ENCODE measurements at regions not wholly inside any gene's neighbourhood (a gene's known extent, or its start where the extent isn't known, plus 50 kb on each side); places are given as distances from the start of the nearest gene placed in this dataset.
A peak's percentile ranks its signal among the peaks of the same experiment; 100 is the strongest.

DNA sequence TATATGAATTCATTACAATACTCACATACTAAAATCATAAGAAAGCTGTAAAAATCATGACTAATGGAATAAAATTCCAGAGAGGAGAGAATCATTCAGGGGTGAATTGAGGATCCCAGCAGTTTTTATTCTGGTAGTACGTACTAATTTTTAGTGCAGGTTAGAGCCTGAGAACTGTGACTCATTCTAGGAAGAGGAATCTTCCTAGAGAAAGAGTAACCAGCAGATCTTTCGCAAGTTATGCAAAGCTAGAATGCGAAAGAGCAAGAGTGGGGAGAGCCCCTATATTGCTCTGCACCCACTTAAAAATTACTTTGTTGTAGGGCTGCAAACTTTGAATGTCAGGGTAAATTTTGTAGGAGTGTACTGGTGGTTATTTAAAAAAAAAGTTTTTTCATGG is 303.6 kb upstream of the ARPP21 start:
- DNase-seq (ENCODE audit: low read depth in 4 of 6, low spot score in 6 of 6): no peak
- no peak overlapping the region for H3K27ac ChIP-seq (ENCODE audit: low read depth, low read length)
- H3K27me3 ChIP-seq (ENCODE audit: control insufficient read depth, insufficient read depth, low read length): no peaks in the 10 kb centered on the region
- 100% methylated on average over 1 of the region's 3 CpGs for WGBS (ENCODE audit: insufficient coverage)
- no peak overlapping the region for H3K4me3 ChIP-seq (ENCODE audit: low read depth, low read length)
- H3K36me3 ChIP-seq (ENCODE audit: control insufficient read depth, insufficient read depth, low read length): no peaks in the 10 kb centered on the region
- H3K4me1 ChIP-seq (ENCODE audit: control insufficient read depth, insufficient read depth, low read length): no peaks in the 10 kb centered on the region
- no peaks in the 10 kb centered on the region for H3K9me3 ChIP-seq (ENCODE audit: control insufficient read depth, insufficient read depth, low read length)

- Histone ChIP-seq H3K9me3 (ENCODE audit: control insufficient read depth, insufficient read depth, low read length) (no peaks in the 10 kb centered on the region), H3K27me3 (ENCODE audit: control insufficient read depth, insufficient read depth, low read length) (no peaks in the 10 kb centered on the region), H3K4me1 (ENCODE audit: control insufficient read depth, insufficient read depth, low read length) (no peaks in the 10 kb centered on the region), H3K27ac (ENCODE audit: low read depth, low read length) (no peak overlapping the region), H3K4me3 (ENCODE audit: low read depth, low read length) (no peak overlapping the region), H3K36me3 (ENCODE audit: control insufficient read depth, insufficient read depth, low read length) (no peaks in the 10 kb centered on the region)
- peak in 1 of 6 donors; percentile 47 for DNase-seq (ENCODE audit: low read depth in 4 of 6, low spot score in 6 of 6)
Observed at GRCh38 chr3:35336601-35337000, 302.7 kb upstream of the ARPP21 start.

DNA sequence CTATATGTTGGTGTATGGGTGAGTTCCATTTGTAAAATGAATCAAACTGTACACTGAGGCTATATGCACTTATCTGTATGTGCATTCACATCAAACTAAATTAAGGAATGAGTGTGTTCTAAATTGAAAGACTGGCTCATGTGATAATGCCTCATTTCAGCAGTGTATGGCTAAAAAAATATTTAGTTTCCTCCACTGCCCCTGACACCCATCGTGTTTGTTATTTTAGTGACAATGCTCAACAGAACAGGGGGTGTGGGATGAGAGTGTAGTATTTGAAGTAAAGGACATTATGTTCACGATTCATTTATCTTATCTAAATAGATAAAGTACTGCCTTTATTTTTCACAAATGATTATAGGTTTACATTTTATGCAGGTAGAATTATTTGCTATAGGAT is 301.1 kb upstream of the ARPP21 start:
- H3K4me1 ChIP-seq (ENCODE audit: control insufficient read depth, insufficient read depth, low read length): no peaks in the 10 kb centered on the region

DNA sequence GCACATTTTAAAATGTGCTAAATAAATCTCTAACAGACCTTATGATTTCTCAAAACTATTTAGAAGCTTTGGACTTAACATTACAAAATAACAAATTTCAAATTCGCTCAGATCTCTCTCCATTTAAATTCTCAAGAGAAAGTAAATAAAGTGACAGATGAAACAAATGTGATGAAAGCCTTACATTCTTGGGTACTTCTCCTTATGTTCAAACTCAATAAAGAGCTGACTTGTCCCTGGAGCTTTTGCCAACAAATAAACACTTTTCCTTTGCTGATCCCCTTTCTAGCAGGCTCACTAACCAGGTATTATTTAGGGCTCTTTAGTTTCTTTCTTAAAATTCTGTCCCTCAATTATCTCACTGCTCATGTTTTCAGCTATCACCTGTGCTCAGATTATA is 259.1 kb upstream of the ARPP21 start:
- no peaks in the 10 kb centered on the region for H3K4me1 ChIP-seq (ENCODE audit: control insufficient read depth, insufficient read depth, low read length)
- no peaks in the 10 kb centered on the region for H3K9me3 ChIP-seq (ENCODE audit: control insufficient read depth, insufficient read depth, low read length)
- no peak overlapping the region for H3K4me3 ChIP-seq (ENCODE audit: low read depth, low read length)
- H3K27ac ChIP-seq (ENCODE audit: low read depth, low read length): no peak overlapping the region
- WGBS (ENCODE audit: insufficient coverage): no CpG with 5 or more reads among the region's 1 CpG
- DNase-seq (ENCODE audit: low read depth in 4 of 6, low spot score in 6 of 6): peak in 1 of 6 donors; percentile 64
- H3K27me3 ChIP-seq (ENCODE audit: control insufficient read depth, insufficient read depth, low read length): no peaks in the 10 kb centered on the region
- no peaks in the 10 kb centered on the region for H3K36me3 ChIP-seq (ENCODE audit: control insufficient read depth, insufficient read depth, low read length)

More for the DNA sequence above, 301.1 kb upstream of the ARPP21 start:
- Histone ChIP-seq H3K9me3 (ENCODE audit: control insufficient read depth, insufficient read depth, low read length) (no peaks in the 10 kb centered on the region), H3K27me3 (ENCODE audit: control insufficient read depth, insufficient read depth, low read length) (no peaks in the 10 kb centered on the region), H3K27ac (ENCODE audit: low read depth, low read length) (no peak overlapping the region), H3K4me3 (ENCODE audit: low read depth, low read length) (no peak overlapping the region), H3K36me3 (ENCODE audit: control insufficient read depth, insufficient read depth, low read length) (no peaks in the 10 kb centered on the region)
- no peak for DNase-seq (ENCODE audit: low read depth in 4 of 6, low spot score in 6 of 6)
- no CpG with 5 or more reads among the region's 2 CpGs for WGBS (ENCODE audit: insufficient coverage)

DNA sequence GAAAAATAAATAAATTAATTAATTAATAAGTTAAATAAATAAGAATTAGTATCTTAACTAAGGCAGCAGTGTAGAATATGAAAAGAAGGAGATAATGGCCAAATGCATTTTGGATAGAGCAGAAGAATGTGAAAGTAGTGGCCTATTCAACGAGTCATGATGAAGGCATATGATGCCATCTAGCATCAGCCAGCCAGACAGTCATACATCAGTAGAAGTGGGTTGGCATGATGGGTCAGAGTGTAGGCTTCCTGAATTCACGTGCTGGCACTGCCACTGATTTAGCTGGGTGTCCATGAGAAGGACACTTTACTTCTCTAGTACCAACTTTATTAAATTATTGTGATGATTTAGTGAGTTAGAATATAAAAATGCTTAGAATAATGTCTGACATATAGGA is 256.1 kb upstream of the ARPP21 start:
- H3K4me1 ChIP-seq (ENCODE audit: control insufficient read depth, insufficient read depth, low read length): no peaks in the 10 kb centered on the region
- no peaks in the 10 kb centered on the region for H3K9me3 ChIP-seq (ENCODE audit: control insufficient read depth, insufficient read depth, low read length)
- peak in 1 of 6 donors; percentile 9 for DNase-seq (ENCODE audit: low read depth in 4 of 6, low spot score in 6 of 6)
- WGBS (ENCODE audit: insufficient coverage): 100% methylated on average over 1 of the region's 2 CpGs
- H3K27me3 ChIP-seq (ENCODE audit: control insufficient read depth, insufficient read depth, low read length): no peaks in the 10 kb centered on the region
- H3K27ac ChIP-seq (ENCODE audit: low read depth, low read length): no peak overlapping the region
- H3K36me3 ChIP-seq (ENCODE audit: control insufficient read depth, insufficient read depth, low read length): no peaks in the 10 kb centered on the region
- no peak overlapping the region for H3K4me3 ChIP-seq (ENCODE audit: low read depth, low read length)

GRCh38 chr3:35383719-35384555 is 255.4 kb upstream of the ARPP21 start:
- Histone ChIP-seq H3K4me1 (ENCODE audit: control insufficient read depth, insufficient read depth, low read length) (no peaks in the 10 kb centered on the region), H3K27ac (ENCODE audit: low read depth, low read length) (peak overlapping the region; percentile 7), H3K36me3 (ENCODE audit: control insufficient read depth, insufficient read depth, low read length) (no peaks in the 10 kb centered on the region), H3K27me3 (ENCODE audit: control insufficient read depth, insufficient read depth, low read length) (no peaks in the 10 kb centered on the region), H3K4me3 (ENCODE audit: low read depth, low read length) (no peak overlapping the region), H3K9me3 (ENCODE audit: control insufficient read depth, insufficient read depth, low read length) (no peaks in the 10 kb centered on the region)
- WGBS (ENCODE audit: insufficient coverage): 71% methylated on average over 5 of the region's 8 CpGs
- DNase-seq (ENCODE audit: low read depth in 4 of 6, low spot score in 6 of 6): peak in 5 of 6 donors; percentile 21 to 97 (median 35)

- Histone ChIP-seq H3K9me3 (ENCODE audit: control insufficient read depth, insufficient read depth, low read length) (no peaks in the 10 kb centered on the region), H3K4me3 (ENCODE audit: low read depth, low read length) (no peak overlapping the region)
- DNase-seq (ENCODE audit: low read depth in 4 of 6, low spot score in 6 of 6): no peak
Observed at GRCh38 chr3:35385271-35385670, 254.1 kb upstream of the ARPP21 start.

DNA sequence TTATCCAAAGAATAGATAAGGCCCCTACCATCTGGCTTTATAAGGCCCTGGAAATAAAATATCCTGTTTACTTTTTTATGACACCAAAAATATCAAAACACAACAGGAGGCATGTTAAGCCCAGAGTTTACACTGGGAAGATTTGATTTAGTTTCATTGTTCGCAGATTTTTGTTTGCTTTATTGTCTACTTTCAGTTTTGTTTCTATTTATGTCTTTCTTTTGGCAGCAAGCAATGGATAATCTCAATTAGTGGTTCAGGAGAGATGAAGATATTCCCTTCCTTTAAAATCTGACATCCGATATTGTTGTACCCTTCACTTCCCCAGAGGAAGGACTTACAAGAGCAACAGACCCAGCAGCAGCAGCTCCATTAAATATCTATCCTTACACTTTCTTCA is 249.4 kb upstream of the ARPP21 start:
- H3K4me1 ChIP-seq (ENCODE audit: control insufficient read depth, insufficient read depth, low read length): no peaks in the 10 kb centered on the region
- H3K4me3 ChIP-seq (ENCODE audit: low read depth, low read length): no peak overlapping the region
- peaks cover 10% of the 10 kb centered on the region for H3K9me3 ChIP-seq (ENCODE audit: control insufficient read depth, insufficient read depth, low read length)
- no peaks in the 10 kb centered on the region for H3K27me3 ChIP-seq (ENCODE audit: control insufficient read depth, insufficient read depth, low read length)
- WGBS (ENCODE audit: insufficient coverage): 78% methylated on average over 1 of the region's 2 CpGs
- no peak for DNase-seq (ENCODE audit: low read depth in 4 of 6, low spot score in 6 of 6)
- H3K36me3 ChIP-seq (ENCODE audit: control insufficient read depth, insufficient read depth, low read length): no peaks in the 10 kb centered on the region
- H3K27ac ChIP-seq (ENCODE audit: low read depth, low read length): no peak overlapping the region

More at GRCh38 chr3:35385271-35385670, 254.1 kb upstream of the ARPP21 start:
- H3K27ac ChIP-seq (ENCODE audit: low read depth, low read length): no peak overlapping the region
- H3K4me1 ChIP-seq (ENCODE audit: control insufficient read depth, insufficient read depth, low read length): no peaks in the 10 kb centered on the region
- no peaks in the 10 kb centered on the region for H3K27me3 ChIP-seq (ENCODE audit: control insufficient read depth, insufficient read depth, low read length)
- H3K36me3 ChIP-seq (ENCODE audit: control insufficient read depth, insufficient read depth, low read length): no peaks in the 10 kb centered on the region

DNA sequence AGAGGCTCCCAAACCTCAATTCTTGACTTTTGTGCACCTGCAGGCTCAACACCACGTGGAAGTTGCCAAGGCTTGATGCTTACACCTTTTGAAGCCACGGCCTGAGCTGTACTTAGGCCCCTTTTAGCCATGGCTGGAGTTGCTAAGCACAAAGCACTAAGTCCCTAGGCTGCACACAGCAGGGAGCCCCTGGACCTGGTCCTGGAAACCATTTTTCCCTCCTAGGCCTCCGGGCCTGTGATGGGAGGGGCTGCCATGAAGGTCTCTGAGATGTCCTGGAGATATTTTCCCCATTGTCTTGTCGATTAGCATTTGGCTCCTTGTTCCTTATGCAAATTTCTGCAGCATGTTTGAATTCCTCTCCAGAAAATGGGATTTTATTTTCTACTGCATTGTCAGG is 247.1 kb upstream of the ARPP21 start:
- Histone ChIP-seq H3K4me1 (ENCODE audit: control insufficient read depth, insufficient read depth, low read length) (no peaks in the 10 kb centered on the region), H3K4me3 (ENCODE audit: low read depth, low read length) (no peak overlapping the region), H3K9me3 (ENCODE audit: control insufficient read depth, insufficient read depth, low read length) (peaks cover 10% of the 10 kb centered on the region), H3K36me3 (ENCODE audit: control insufficient read depth, insufficient read depth, low read length) (no peaks in the 10 kb centered on the region), H3K27me3 (ENCODE audit: control insufficient read depth, insufficient read depth, low read length) (no peaks in the 10 kb centered on the region), H3K27ac (ENCODE audit: low read depth, low read length) (no peak overlapping the region)
- DNase-seq (ENCODE audit: low read depth in 4 of 6, low spot score in 6 of 6): no peak
- WGBS (ENCODE audit: insufficient coverage): 86% methylated on average over 4 of the region's 4 CpGs

Data from spinal cord (tissue), 9 donors.